Left ventricle myocardium superior (tissue), 1 donor: ENCODE measurements at regions not wholly inside any gene's neighbourhood (a gene's known extent, or its start where the extent isn't known, plus 50 kb on each side); places are given as distances from the start of the nearest gene placed in this dataset.

Source experiments
- ATAC-seq: fragments of 200-7000 bp; cut with Tn5 transposase; one replicate; pipeline ENCODE4 v1.9.1; 2020; ENCODE audit warnings: mild to moderate bottlenecking, moderate library complexity
- DNase-seq: peaks from one replicate; pipeline ENCODE4 v3.0.0-alpha.2; 2020
- intact Hi-C: fragments of 100-400 bp; cut with micrococcal nuclease; formaldehyde crosslinking; loops from one replicate; pipeline ENCODE4 v1.11.0; 2022
- donor health status: DM: no; HTN: yes; CAD: no; lungs with severe emphysema.

GRCh38 chr11:81725701-81726100, 1008.0 kb downstream of the FAM181B start:
- ATAC-seq = no peak
- intact Hi-C loops = no loop called here

GRCh38 chr11:81717695-81718094, 1016.0 kb downstream of the FAM181B start:
- intact Hi-C loops = no loop called here
- DNase-seq (no peak), ATAC-seq (no peak)

More at GRCh38 chr11:81725701-81726100, 1008.0 kb downstream of the FAM181B start:
- DNase-seq = no peak

GRCh38 chr11:81707881-81708280, 1025.8 kb downstream of the FAM181B start:
- intact Hi-C loops = no loop called here
- ATAC-seq = no peak
- no peak for DNase-seq

GRCh38 chr11:81705283-81705682, 1028.4 kb downstream of the FAM181B start:
- intact Hi-C loops = no loop called here
- ATAC-seq (no peak), DNase-seq (no peak)

GRCh38 chr11:81700076-81700475, 1033.6 kb downstream of the FAM181B start:
- intact Hi-C loops = no loop called here
- no peak for DNase-seq
- ATAC-seq = no peak

GRCh38 chr11:81687057-81687456, 1046.6 kb downstream of the FAM181B start:
- intact Hi-C loops = no loop called here
- ATAC-seq (no peak), DNase-seq (no peak)

- ATAC-seq (no peak), DNase-seq (no peak)
- intact Hi-C loops = no loop called here
Measured at GRCh38 chr11:81674211-81674610, 1059.5 kb downstream of the FAM181B start.

- no peak for ATAC-seq
- intact Hi-C loops = no loop called here
- DNase-seq = no peak
Measured at GRCh38 chr11:81673001-81673400, 1060.7 kb downstream of the FAM181B start.

- intact Hi-C loops = no loop called here
- DNase-seq (no peak), ATAC-seq (no peak)
Measured at GRCh38 chr11:81669935-81670543, 1063.6 kb downstream of the FAM181B start.

GRCh38 chr11:81658722-81659121, 1074.9 kb downstream of the FAM181B start:
- ATAC-seq (no peak), DNase-seq (no peak)
- intact Hi-C loops = no loop called here

GRCh38 chr11:81655351-81655750, 1078.3 kb downstream of the FAM181B start:
- ATAC-seq = no peak
- intact Hi-C loops = no loop called here

GRCh38 chr11:81647374-81647773, 1086.3 kb downstream of the FAM181B start:
- no peak for DNase-seq
- intact Hi-C loops = no loop called here
- ATAC-seq = no peak

More at GRCh38 chr11:81655351-81655750, 1078.3 kb downstream of the FAM181B start:
- no peak for DNase-seq

- intact Hi-C loops = no loop called here
- ATAC-seq = no peak
- no peak for DNase-seq
Measured at GRCh38 chr11:81644239-81644840, 1089.3 kb downstream of the FAM181B start.

GRCh38 chr11:81634483-81634882, 1099.2 kb downstream of the FAM181B start:
- DNase-seq = no peak
- intact Hi-C loops = no loop called here
- no peak for ATAC-seq

- intact Hi-C loops = no loop called here
- DNase-seq (no peak), ATAC-seq (no peak)
Measured at GRCh38 chr11:81602508-81602907, 1131.2 kb downstream of the FAM181B start.

- ATAC-seq (no peak), DNase-seq (no peak)
- intact Hi-C loops = no loop called here
Measured at GRCh38 chr11:81596704-81597103, 1137.0 kb downstream of the FAM181B start.

- intact Hi-C loops = no loop called here
- DNase-seq (no peak), ATAC-seq (no peak)
Measured at GRCh38 chr11:81585390-81585933, 1148.2 kb downstream of the FAM181B start.

- ATAC-seq = no peak
- intact Hi-C loops = no loop called here
Measured at GRCh38 chr11:81579339-81579738, 1154.3 kb downstream of the FAM181B start.

GRCh38 chr11:81578571-81578970, 1155.1 kb downstream of the FAM181B start:
- intact Hi-C loops = no loop called here
- ATAC-seq = no peak
- no peak for DNase-seq

More at GRCh38 chr11:81579339-81579738, 1154.3 kb downstream of the FAM181B start:
- no peak for DNase-seq

GRCh38 chr11:81574301-81574700, 1159.4 kb downstream of the FAM181B start:
- no peak for DNase-seq
- intact Hi-C loops = no loop called here
- ATAC-seq = no peak

- intact Hi-C loops = no loop called here
- no peak for DNase-seq
- no peak for ATAC-seq
Measured at GRCh38 chr11:81573367-81573766, 1160.3 kb downstream of the FAM181B start.
